Liver (tissue), 8 donors: ENCODE measurements at regions not wholly inside any gene's neighbourhood (a gene's known extent, or its start where the extent isn't known, plus 50 kb on each side); places are given as distances from the start of the nearest gene placed in this dataset.

Source experiments
- DNase-seq: peaks from one replicate; pipeline ENCODE4 v3.0.0-alpha.2; 2017; ENCODE audit warnings: low spot score
- H3K27ac ChIP-seq, 2 donors: one replicate each; pipeline ENCODE4 v1.7.0; 2013; ENCODE audit warnings: inconsistent platforms in 2 of 2, low read length in 2 of 2, control low read depth in 1 of 2, low read depth in 1 of 2, mild to moderate bottlenecking in 1 of 2
- H3K27me3 ChIP-seq, 4 donors: one replicate each; pipeline versions ENCODE4 v1.6.1 to v1.7.0; 2013; ENCODE audit warnings: low read length in 3 of 4, inconsistent platforms in 1 of 4, mild to moderate bottlenecking in 1 of 4, moderate library complexity in 1 of 4; ENCODE audit not compliant: control insufficient read depth in 4 of 4, insufficient read depth in 4 of 4
- H3K36me3 ChIP-seq, 4 donors: one replicate each; pipeline versions ENCODE4 v1.6.1 to v1.7.0; 2013; ENCODE audit warnings: low read length in 3 of 4, mild to moderate bottlenecking in 3 of 4, low read depth in 1 of 4, moderate library complexity in 1 of 4; ENCODE audit not compliant: control insufficient read depth in 4 of 4, insufficient read depth in 3 of 4
- H3K4me1 ChIP-seq, 4 donors: one replicate each; pipeline versions ENCODE4 v1.6.1 to v1.7.0; 2013; ENCODE audit warnings: low read length in 3 of 4, mild to moderate bottlenecking in 3 of 4, moderate library complexity in 1 of 4; ENCODE audit not compliant: control insufficient read depth in 4 of 4, insufficient read depth in 4 of 4
- H3K4me3 ChIP-seq, 3 donors: one replicate each; pipeline versions ENCODE4 v1.6.1 to v1.7.0; 2013; ENCODE audit warnings: low read length in 3 of 3, control low read depth in 1 of 3, low read depth in 1 of 3, mild to moderate bottlenecking in 1 of 3
- H3K9ac ChIP-seq, 2 donors: one replicate each; pipeline ENCODE4 v1.7.0; 2013; ENCODE audit warnings: low read length in 2 of 2, mild to moderate bottlenecking in 2 of 2, moderate library complexity in 2 of 2, control low read depth in 1 of 2, low read depth in 1 of 2
- H3K9me3 ChIP-seq, 4 donors: one replicate each; pipeline versions ENCODE4 v1.6.1 to v1.7.0; 2013; ENCODE audit warnings: low read length in 3 of 4; ENCODE audit not compliant: control insufficient read depth in 4 of 4
- ATF3 ChIP-seq: IDR thresholded peaks from 2 replicates; pipeline ENCODE4 v1.6.1; 2016; ENCODE audit warnings: antibody characterized with exemption
- CTCF ChIP-seq: fragments of 150-350 bp; IDR thresholded peaks from 2 replicates; pipeline ENCODE4 v1.5.1; 2017; ENCODE audit warnings: improper control_type of control experiment, low read depth, low read length; ENCODE audit not compliant: missing input control
- EGR1 ChIP-seq, 2 donors: IDR thresholded peaks; 2 replicates each; pipeline ENCODE4 v1.6.1; 2016 to 2018; ENCODE audit warnings: antibody characterized with exemption in 2 of 2, low read depth in 2 of 2
- FOXA1 ChIP-seq: IDR thresholded peaks from 2 replicates; pipeline ENCODE4 v1.6.1; 2016; ENCODE audit warnings: antibody characterized with exemption
- FOXA2 ChIP-seq: IDR thresholded peaks from 2 replicates; pipeline ENCODE4 v1.6.1; 2016; ENCODE audit warnings: antibody characterized with exemption
- GABPA ChIP-seq, 2 donors: IDR thresholded peaks in 1 of 2; conservative IDR thresholded peaks in 1 of 2; 2 replicates each; pipeline ENCODE4 v1.6.1; 2016; ENCODE audit warnings: antibody characterized with exemption in 2 of 2, mild to moderate bottlenecking in 1 of 2, moderate library complexity in 1 of 2
- HNF4A ChIP-seq, 2 donors: conservative IDR thresholded peaks; 2 replicates each; pipeline ENCODE4 v1.6.1; 2016; ENCODE audit warnings: antibody characterized with exemption in 2 of 2, mild to moderate bottlenecking in 2 of 2
- HNF4G ChIP-seq: IDR thresholded peaks from 2 replicates; pipeline ENCODE4 v1.6.1; 2016; ENCODE audit warnings: antibody characterized with exemption
- JUND ChIP-seq, 2 donors: IDR thresholded peaks; 2 replicates each; pipeline ENCODE4 v1.6.1; 2016; ENCODE audit warnings: antibody characterized with exemption in 2 of 2
- NR2F2 ChIP-seq: IDR thresholded peaks from 2 replicates; pipeline ENCODE4 v1.6.1; 2016; ENCODE audit warnings: antibody characterized with exemption
- RAD21 ChIP-seq, 2 donors: IDR thresholded peaks; 2 replicates each; pipeline ENCODE4 v1.6.1; 2016; ENCODE audit warnings: antibody characterized with exemption in 2 of 2, mild to moderate bottlenecking in 2 of 2
- REST ChIP-seq: IDR thresholded peaks from 2 replicates; pipeline ENCODE4 v1.6.1; 2016; ENCODE audit warnings: antibody characterized with exemption, mild to moderate bottlenecking
- RXRA ChIP-seq, 2 donors: IDR thresholded peaks; 2 replicates each; pipeline ENCODE4 v1.6.1; 2017 to 2018; ENCODE audit warnings: antibody characterized with exemption in 2 of 2, mild to moderate bottlenecking in 1 of 2
- SP1 ChIP-seq: IDR thresholded peaks from 2 replicates; pipeline ENCODE4 v1.6.1; 2018; ENCODE audit warnings: antibody characterized with exemption, mild to moderate bottlenecking
- TAF1 ChIP-seq: conservative IDR thresholded peaks from 2 replicates; pipeline ENCODE4 v1.6.1; 2016; ENCODE audit warnings: antibody characterized with exemption, mild to moderate bottlenecking
- YY1 ChIP-seq: IDR thresholded peaks from 2 replicates; pipeline ENCODE4 v1.6.1; 2016; ENCODE audit warnings: antibody characterized with exemption, mild to moderate bottlenecking
- WGBS: extraction: QIAGEN DNeasy Blood & Tissue Kit; methylation state at CpG from one replicate; pipeline ENCODE4 v1.1.7; 2013; 5-methylcytosine and 5-hydroxymethylcytosine counted together
- TF ChIP-seq, protein P1 (sequence below): IDR thresholded peaks from 2 replicates; pipeline ENCODE4 v1.6.1; 2016; ENCODE audit warnings: antibody characterized with exemption
- donor health status: healthy.
- donor health status: healthy.
- donor health status: healthy.
- donor health status: healthy.
- donor health status: healthy.

DNA sequence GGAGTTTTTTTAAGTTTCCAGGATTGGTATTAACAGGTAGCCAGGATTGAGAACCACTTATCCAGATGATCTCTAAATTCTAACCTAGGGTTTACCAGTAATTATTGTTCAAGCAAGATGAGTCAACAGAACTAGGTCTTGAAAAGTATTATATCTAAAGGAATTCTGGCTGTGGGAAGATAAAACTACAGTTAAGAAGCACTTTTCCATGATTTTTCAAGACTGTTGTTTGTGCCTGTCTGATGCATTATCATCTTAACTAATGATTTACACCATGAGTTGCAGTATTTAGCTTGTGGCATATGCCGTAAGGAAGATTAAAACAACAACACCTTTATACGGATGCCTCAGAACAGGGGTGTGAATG is 142.2 kb upstream of the CCDC68 start:
- 85% methylated on average over 2 of the region's 2 CpGs for WGBS
- no peak for DNase-seq
- Histone ChIP-seq H3K27ac (no peak overlapping the region), H3K9ac (no peak overlapping the region), H3K4me1 (peaks cover 0 to 3% (median under 1%) of the 10 kb centered on the region in 4 donors), H3K36me3 (no peaks in the 10 kb centered on the region), H3K9me3 (peaks cover 0 to 2% (median 0%) of the 10 kb centered on the region in 4 donors), H3K27me3 (no peaks in the 10 kb centered on the region), H3K4me3 (no peak overlapping the region)
- TF ChIP-seq ATF3 (no peak), JUND (IDR thresholded peaks at IDR 0.05) (no peak), FOXA1 (no peak), YY1 (no peak), FOXA2 (no peak), RAD21 (IDR thresholded peaks at IDR 0.05) (no peak), NR2F2 (no peak), TAF1 (no peak), EGR1 (IDR thresholded peaks at IDR 0.05; ENCODE audit: low read depth in 2 of 2) (no peak), GABPA (IDR thresholded peaks at IDR 0.05 in 1 of 2, conservative IDR thresholded peaks at IDR 0.05 in 1 of 2) (no peak), SP1 (no peak), CTCF (no peak), REST (no peak)
- TF ChIP-seq, protein P1, sequence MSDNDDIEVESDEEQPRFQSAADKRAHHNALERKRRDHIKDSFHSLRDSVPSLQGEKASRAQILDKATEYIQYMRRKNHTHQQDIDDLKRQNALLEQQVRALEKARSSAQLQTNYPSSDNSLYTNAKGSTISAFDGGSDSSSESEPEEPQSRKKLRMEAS = no peak

GRCh38 chr18:55100817-55101457 is 141.7 kb upstream of the CCDC68 start:
- Histone ChIP-seq H3K27me3 (no peaks in the 10 kb centered on the region), H3K4me1 (peaks cover 0 to 3% (median under 1%) of the 10 kb centered on the region in 4 donors), H3K9me3 (peaks cover 0 to 2% (median 0%) of the 10 kb centered on the region in 4 donors), H3K4me3 (no peak overlapping the region), H3K36me3 (no peaks in the 10 kb centered on the region), H3K9ac (no peak overlapping the region), H3K27ac (no peak overlapping the region)
- TF ChIP-seq YY1 (no peak), NR2F2 (no peak), HNF4G (no peak), SP1 (no peak), CTCF (no peak), FOXA1 (no peak), RXRA (IDR thresholded peaks at IDR 0.05) (no peak), ATF3 (no peak), HNF4A (conservative IDR thresholded peaks at IDR 0.05) (no peak), FOXA2 (no peak)
- TF ChIP-seq, protein P1 = no peak
- WGBS = 55% methylated on average over 3 of the region's 3 CpGs
- DNase-seq = no peak
